Suprapubic skin (tissue), 3 donors: ENCODE measurements at regions not wholly inside any gene's neighbourhood (a gene's known extent, or its start where the extent isn't known, plus 50 kb on each side); places are given as distances from the start of the nearest gene placed in this dataset.

Experiments used
- CTCF ChIP-seq, 2 donors: fragments of 200-600 bp in 1 of 2; fragments of 450-650 bp in 1 of 2; sonication (generic) in 1 of 2; IDR thresholded peaks; one replicate each; pipeline ENCODE4 v1.5.1; 2016 to 2019; ENCODE audit warnings: antibody characterized with exemption in 2 of 2, mild to moderate bottlenecking in 1 of 2, moderate library complexity in 1 of 2
- EP300 ChIP-seq: sonication (generic); formaldehyde crosslinking; IDR thresholded peaks from one replicate; pipeline ENCODE4 v1.6.1; 2017; ENCODE audit warnings: antibody characterized with exemption
- POLR2A ChIP-seq, 2 donors: fragments of 450-650 bp; IDR thresholded peaks; one replicate each; pipeline ENCODE4 v1.6.1; 2017; ENCODE audit warnings: antibody characterized with exemption in 2 of 2, mild to moderate bottlenecking in 2 of 2, moderate library complexity in 2 of 2

- TF ChIP-seq CTCF (IDR thresholded peaks at IDR 0.05) (no peak), EP300 (no peak), POLR2A (IDR thresholded peaks at IDR 0.05) (no peak)
Observed at GRCh38 chr9:135216791-135217441, 129.4 kb downstream of the OLFM1 start.
